WTC11 (cell line): ENCODE measurements at regions not wholly inside any gene's neighbourhood (a gene's known extent, or its start where the extent isn't known, plus 50 kb on each side); places are given as distances from the start of the nearest gene placed in this dataset.

Experiments
- CTCF ChIP-seq: fragments of 200-600 bp; IDR thresholded peaks from 2 replicates; pipeline ENCODE4 v1.8.0; 2022; ENCODE audit warnings: antibody characterized with exemption
- NR3C1 ChIP-seq: sonication (generic); formaldehyde crosslinking; conservative IDR thresholded peaks from 2 replicates; pipeline ENCODE4 v1.8.1; 2023; ENCODE audit warnings: low read depth, mild to moderate bottlenecking, missing genetic modification reagents
- SP1 ChIP-seq: sonication (generic); formaldehyde crosslinking; conservative IDR thresholded peaks from 2 replicates; pipeline ENCODE4 v1.8.1; 2022; ENCODE audit warnings: missing genetic modification reagents
- TF ChIP-seq, protein P1 (sequence below): sonication (generic); formaldehyde crosslinking; IDR thresholded peaks from 2 replicates; pipeline ENCODE4 v1.8.1; 2023; ENCODE audit warnings: mild to moderate bottlenecking, missing genetic modification reagents, moderate library complexity

GRCh38 chr4:45007508-45007907, 281.2 kb upstream of the GNPDA2 start:
- TF ChIP-seq CTCF (no peak), NR3C1 (CRISPR knock-in tag) (no peak), SP1 (CRISPR knock-in tag) (no peak)
- TF ChIP-seq, protein P1, sequence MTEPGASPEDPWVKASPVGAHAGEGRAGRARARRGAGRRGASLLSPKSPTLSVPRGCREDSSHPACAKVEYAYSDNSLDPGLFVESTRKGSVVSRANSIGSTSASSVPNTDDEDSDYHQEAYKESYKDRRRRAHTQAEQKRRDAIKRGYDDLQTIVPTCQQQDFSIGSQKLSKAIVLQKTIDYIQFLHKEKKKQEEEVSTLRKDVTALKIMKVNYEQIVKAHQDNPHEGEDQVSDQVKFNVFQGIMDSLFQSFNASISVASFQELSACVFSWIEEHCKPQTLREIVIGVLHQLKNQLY (CRISPR knock-in tag), result no peak
